Amniotic epithelial cell (primary cell): ENCODE measurements at regions not wholly inside any gene's neighbourhood (a gene's known extent, or its start where the extent isn't known, plus 50 kb on each side); places are given as distances from the start of the nearest gene placed in this dataset.
A peak's percentile ranks its signal among the peaks of the same experiment; 100 is the strongest.

Source experiments
- DNase-seq: peaks from one replicate; pipeline ENCODE4 v3.0.0-alpha.2; 2010; ENCODE audit warnings: low read depth

- no peak for DNase-seq
These were observed 117.4 kb downstream of the MAT2B start for GRCh38 chr5:163622799-163623198.

GRCh38 chr5:163623524-163623923 is 118.1 kb downstream of the MAT2B start:
- no peak for DNase-seq

DNA sequence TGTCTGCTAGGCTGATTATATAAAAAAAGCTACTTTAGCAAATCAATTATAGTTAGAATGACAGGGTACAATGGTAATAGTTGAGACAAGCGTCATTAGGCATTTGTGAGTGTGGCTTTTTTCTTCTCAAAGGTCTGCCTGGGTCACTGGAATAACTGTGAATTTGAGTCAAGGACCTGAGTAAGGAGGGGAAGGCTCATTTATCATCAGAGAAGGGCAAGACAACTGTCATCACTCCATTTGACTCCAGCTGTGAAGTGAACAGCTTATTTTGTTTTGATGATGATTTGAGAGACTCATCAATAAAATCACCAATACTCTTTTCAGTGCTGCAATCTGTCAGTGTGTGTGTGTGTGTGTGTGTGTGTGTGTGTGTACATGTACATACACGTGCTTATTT is 118.6 kb downstream of the MAT2B start:
- DNase-seq: no peak

DNA sequence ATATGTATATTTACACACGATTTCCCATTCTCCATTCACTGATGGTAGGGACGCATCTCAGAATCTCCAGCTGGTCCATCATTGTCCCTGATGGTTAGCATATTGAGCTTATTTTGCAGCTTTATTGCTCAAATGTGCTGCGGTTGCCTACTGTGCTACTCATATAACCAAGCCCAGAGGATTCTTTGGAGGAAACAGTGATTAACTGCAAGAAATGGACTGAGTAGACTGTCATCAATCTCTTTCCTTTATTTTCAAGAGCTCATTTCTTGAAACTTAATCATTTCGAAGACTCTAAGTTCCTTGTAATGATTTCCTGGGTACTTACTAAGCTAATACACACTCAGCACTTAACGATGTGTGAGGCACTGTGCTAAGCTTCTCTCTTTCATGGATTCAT is 119.0 kb downstream of the MAT2B start:
- no peak for DNase-seq

DNA sequence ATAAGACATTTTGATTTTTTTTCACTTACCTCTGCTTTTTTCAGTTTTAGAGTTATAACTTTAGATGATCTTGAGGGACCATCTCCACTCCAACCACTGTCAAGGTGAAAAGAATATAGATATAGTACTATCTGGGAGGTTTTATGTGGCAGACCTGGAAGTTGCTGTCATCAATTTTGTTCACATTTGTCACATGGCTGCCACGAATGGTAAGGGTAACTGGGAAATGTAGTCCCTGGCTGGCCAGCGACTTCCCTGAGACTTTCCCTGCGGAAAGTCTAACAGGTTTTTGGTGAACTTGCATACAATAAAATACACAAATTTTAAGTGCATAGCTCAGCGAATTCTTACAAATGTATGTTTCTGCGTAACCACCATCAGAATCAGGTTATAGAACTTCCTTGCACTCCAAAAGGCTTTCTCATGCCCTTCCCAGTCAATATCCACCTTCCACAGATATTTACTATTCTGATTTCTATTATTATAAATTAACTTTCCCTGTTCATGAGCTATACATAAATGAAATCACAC is 121.5 kb downstream of the MAT2B start:
- no peak for DNase-seq

GRCh38 chr5:163631856-163632255 is 126.4 kb downstream of the MAT2B start:
- DNase-seq: no peak

DNA sequence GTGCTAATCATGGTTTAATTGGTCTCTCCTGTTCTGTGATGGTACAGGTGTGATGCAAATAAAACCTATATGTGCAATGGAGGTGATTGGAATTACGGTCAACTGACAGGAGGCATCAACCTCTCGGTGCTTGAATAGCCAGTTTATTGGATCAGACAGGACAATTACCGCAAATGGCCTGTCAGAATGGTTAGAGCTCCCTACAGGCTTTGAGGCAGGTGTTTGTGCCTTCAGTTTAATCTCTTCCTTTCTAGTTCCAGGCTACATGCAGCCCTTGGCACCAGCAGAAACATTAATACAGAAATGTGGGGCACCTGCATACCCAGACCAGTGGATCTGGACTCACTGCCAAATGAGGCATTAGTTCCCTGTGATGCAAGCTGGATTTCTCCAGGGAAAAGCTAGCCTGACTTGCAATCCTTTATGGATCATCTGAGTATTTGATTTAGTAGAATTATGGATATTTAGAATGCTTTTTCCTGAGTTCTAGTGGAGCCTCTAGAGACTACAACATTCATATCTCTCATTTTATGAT is 128.6 kb downstream of the MAT2B start:
- no peak for DNase-seq

GRCh38 chr5:163635631-163636030 is 130.2 kb downstream of the MAT2B start:
- DNase-seq: no peak

- DNase-seq: no peak
These were observed 137.5 kb downstream of the MAT2B start for GRCh38 chr5:163642904-163643303.

DNA sequence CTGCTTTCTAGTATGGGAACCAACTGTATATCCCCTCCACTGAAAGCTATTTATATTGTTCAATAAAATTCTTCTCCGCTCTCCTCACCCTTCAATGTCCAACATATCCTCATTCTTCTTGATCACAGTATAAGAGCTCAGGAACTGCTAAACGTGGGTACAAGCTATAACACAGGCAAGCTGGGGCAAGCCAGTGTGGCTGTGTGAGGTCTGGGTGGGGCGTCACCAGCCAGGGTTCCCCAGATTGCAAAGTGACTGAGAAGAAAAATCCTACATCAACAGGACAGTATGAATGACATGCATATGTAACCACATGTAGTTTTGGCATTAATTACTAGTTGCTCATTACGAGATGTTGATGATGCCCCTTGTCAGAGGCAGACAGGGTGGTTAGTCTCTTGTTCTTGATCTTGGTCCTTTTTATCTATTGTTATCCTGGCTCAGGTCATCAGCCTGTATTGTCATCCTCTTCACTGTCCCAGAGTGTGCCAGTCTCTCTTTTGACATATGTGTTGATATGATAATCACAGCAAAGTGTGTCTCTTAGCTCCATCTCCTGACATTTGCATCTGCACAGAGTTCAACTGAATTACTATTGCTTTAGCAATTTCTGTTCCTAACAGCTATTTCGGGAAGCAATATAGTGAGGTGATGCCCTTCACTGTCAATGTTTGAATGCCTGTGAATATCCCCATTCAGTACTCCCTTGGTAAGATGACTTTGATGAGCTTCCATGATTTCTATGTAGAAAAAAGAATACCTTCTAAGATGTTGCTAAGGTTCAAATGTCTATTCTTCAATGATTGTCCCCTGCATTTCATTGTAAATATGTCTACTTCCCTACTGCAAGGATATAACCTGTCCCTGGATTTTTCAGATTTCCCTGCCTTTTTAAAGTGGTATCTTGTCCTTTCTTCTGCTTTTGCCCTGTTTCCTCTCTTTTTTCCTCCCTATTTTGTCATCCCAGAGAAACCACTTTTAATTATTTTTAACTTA is 140.3 kb downstream of the MAT2B start:
- DNase-seq: no peak

GRCh38 chr5:163649514-163649913 is 144.1 kb downstream of the MAT2B start:
- DNase-seq: peak; percentile 82

DNA sequence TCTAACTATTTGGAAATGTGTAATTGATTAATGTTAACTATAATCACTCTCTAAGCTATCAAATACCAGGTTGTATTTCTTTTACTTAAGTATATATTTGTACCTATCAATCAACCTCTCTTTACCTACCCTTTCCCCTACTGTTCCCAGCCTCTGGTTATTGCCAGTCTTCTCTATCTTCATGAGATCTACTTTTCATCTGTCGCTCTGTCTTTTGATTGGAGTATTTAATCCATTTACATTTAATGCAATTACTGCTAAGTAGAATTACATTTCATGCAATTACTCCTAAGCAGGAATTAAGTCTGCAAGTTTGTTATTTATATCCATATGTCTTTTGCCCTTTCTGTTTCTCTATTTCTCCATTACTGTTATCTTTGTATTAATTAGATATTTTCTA is 148.1 kb downstream of the MAT2B start:
- DNase-seq: no peak

DNA sequence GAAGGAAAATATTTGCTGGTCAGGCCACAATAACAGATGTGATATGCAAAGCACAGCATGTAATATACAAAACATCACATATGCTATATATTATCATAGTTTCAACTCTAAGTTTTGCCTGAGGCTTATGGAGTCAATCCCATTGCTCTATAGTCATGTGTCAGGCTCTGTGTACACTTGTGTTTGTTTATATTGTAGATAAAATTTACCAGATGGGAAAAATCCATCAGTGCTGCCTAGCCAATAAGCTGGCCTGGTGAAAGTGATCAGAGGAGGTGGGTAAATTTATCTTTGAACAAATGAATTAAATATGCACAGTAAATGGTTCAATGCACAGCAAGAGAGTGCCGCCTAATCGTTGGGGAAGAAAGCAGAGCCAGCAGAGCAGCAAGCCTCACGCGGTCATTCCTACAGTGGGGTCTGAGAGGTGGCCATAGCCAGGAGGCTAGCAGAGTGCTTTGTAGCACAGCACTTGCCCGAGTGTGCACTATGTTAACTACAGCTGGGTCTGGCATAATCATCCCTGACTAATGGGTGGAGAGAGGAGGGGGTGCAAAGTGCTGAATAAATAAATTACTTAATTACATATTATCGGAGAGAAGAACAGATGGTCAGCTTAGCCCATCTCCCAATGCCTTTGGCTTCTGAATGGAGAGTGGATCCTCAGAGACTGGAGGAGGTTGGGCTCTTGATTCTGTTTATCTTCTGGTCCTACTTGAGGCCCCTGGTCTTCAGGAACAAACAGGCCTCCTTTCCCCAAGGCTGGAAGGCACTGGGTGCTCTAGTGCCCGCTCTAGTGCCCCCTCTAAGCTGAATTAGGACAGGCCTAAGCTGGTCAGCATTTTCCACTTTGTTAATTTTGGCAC is 153.5 kb downstream of the MAT2B start:
- DNase-seq: no peak

GRCh38 chr5:163659568-163659902 is 154.1 kb downstream of the MAT2B start:
- DNase-seq: no peak

DNA sequence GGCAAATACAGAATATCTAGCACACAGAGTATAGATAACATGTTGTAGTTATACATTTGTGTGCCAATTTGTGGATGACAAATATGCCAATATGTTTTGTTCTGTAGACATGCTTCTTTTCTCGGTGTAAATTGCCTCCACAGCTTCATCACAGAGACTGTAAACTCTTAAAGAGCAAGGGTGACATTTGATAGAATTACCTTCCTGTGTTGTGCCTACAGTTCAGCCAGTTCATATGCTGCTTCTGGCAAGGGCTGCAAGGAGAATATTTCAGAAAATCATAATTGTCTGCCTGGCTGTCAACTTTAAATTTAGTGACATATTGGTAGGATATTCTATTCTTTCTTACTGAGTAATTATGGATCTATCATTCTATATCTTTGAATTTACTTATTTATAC is 155.1 kb downstream of the MAT2B start:
- DNase-seq: no peak

DNA sequence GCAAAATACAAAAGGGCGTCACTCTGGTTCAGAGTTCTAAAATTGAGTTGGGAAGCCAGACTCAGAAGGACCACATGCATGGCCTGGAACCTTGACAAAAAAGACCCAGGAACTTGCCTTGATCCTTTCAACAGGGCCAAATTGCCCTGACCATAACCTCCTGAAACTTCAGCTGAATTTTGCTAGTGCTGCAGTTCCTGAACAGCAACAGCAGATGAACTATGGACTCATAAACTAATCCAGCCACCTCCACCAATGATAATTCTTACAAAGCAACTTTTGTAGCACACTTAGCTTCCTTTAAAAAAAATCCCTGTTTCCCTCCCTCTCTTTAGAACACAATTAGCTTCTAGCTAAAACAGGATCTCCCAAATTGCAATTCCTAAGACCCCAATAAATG is 155.9 kb downstream of the MAT2B start:
- no peak for DNase-seq

- DNase-seq: no peak
These were observed 164.6 kb downstream of the MAT2B start for GRCh38 chr5:163670036-163670435.

DNA sequence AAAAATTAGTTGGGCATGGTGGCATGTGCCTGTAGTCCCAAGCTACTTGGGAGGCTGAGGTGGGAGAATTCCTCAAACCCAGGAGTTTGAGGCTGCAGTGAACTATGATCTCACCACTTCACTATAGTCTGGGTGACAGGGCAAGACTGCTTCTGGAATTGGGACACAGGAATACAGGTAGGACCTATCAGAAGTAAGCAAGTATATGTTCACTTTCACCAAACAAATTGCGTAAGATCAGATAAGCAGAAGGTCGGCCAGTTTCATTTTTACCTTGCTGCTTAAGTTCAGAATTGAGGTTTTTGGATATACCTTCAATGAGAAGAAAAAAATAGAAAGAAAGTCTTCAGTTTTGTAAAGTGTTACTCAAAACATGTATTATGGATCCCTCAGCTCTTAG is 171.7 kb downstream of the MAT2B start:
- peak; percentile 2 for DNase-seq

- DNase-seq: no peak
These were observed 176.8 kb downstream of the MAT2B start for GRCh38 chr5:163682234-163682633.

- DNase-seq: no peak
These were observed 182.0 kb downstream of the MAT2B start for GRCh38 chr5:163687414-163687813.

- DNase-seq: no peak
These were observed 186.7 kb downstream of the MAT2B start for GRCh38 chr5:163692091-163692490.

DNA sequence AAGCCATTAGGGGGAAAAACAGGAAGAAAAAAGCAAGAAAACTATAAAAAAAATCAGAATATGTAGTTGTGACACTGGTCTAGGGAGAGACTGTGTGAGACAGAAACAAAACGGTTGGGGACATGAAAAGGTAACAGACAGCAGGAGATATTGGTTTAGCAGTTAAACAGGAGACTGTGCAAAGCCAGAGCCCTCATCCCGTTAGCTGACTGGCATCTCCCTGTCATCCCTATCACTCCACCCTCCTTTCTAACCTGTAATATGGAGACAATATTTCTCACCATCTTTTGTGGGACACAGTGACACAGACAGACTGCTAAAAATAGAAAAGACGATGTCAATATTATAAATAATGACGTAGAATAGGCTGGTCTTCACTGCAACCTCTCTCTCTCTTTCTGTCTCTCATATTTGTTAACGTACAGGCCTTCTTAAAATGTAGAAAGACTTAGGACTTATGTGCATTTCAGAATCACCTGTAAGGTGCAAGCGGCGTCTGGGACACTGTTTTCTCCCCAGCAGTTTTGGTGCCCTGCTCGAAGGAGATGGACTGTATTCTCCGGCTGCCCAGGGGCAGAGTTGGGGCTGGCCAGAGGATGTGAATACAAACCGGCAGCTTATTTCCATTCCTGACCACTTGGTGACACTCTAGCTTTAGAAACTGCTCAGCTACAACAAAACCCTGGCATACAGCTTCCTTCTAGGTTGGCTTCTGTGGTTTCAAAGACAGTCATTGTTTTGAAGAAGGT is 190.6 kb downstream of the MAT2B start:
- peak; percentile 78 for DNase-seq
